Activated CD4-positive, CD25-positive, alpha-beta regulatory T cell treated with anti-CD3 and anti-CD28 coated beads, Interleukin-2, amount 50 U/mL, for 16 hours (primary cell): ENCODE measurements at regions not wholly inside any gene's neighbourhood (a gene's known extent, or its start where the extent isn't known, plus 50 kb on each side); places are given as distances from the start of the nearest gene placed in this dataset.

Source experiments
- DNase-seq: peaks from one replicate; pipeline ENCODE4 v3.0.0-alpha.2; 2020; ENCODE audit warnings: low read depth, low spot score

GRCh38 chr1:199279872-199280645, 641.2 kb downstream of the PTPRC start:
- DNase-seq = no peak

DNA sequence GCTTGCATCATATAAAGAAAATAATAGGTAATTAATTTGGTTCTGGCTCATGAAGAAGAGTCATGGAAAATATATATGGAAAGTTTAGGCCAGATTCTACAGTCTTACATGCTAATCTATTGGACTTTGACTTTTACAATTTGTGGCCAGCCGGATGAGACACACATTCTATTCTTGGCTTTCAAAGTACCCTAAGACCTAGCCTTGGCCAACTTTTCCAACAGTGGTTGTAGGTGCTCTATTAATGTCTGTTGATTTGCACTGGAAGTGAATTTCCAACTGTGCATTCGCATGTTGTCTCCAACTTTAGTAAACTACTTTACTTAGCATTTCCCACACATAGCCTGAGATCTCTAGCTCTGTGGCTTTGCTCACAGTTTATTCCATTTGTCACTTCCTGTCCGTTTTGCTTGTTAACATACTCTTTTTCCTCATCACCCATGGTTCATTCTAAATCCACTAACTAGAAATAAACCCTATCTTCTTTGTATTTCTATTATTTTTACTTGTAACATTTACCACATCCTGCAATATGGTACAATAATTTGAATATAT, 644.0 kb downstream of the PTPRC start:
- no peak for DNase-seq

DNA sequence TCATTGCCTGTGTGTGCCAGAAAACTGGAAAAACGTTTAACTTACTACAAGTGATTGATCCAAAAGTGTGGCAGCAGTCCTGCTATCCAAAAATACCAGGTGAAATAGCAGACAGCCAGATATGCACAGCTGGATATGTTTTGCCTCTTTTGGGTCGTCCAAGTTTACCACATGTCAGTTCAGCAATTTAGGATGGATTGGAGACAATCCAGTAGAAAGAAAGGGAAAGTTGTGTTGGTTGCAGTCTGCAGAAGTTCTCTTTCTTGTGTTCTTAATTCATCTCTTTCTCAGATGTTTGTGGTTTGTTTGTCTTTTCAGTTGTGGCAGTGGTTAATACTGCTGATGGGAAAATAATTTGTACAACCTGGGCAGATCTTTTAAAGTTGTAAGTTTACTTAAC, 645.0 kb downstream of the PTPRC start:
- DNase-seq = no peak

GRCh38 chr1:199287206-199287605, 648.4 kb downstream of the PTPRC start:
- no peak for DNase-seq

DNA sequence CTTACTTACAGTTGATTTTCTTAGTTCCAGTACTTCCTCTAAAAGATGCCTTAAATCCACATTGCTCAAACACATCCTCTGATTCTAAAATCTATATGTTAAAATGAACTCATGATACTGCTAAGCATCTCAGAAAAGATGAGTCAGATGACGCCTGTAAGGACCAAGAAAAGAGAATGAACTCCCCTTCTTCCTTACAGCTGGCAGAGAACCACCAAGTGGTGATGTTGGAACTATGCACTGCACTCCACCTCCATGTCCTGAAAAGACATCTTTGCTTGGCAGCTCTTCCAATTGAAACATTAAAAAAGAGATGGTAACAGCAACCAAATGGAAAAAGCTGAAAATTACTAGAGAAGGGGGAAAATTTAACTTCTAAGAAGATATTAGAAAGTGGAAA, 648.8 kb downstream of the PTPRC start:
- no peak for DNase-seq

DNA sequence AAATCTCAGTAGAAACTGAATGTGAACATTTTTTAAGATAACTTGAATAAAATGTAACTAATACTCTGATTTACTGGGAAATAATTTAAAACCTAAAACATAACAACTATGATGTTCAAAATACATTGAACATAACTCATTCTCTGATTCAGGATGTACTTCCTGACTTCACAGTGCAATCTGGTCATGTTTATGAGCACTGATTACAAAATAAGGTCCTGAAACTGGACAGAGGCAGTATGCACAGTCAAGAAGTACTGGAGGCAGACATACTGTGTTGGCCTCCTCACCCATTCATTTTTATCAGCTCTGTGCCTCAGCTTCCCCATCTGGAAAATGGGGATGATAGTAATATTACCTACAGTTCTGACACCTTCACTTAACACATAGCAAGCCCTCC, 651.3 kb downstream of the PTPRC start:
- DNase-seq = no peak

DNA sequence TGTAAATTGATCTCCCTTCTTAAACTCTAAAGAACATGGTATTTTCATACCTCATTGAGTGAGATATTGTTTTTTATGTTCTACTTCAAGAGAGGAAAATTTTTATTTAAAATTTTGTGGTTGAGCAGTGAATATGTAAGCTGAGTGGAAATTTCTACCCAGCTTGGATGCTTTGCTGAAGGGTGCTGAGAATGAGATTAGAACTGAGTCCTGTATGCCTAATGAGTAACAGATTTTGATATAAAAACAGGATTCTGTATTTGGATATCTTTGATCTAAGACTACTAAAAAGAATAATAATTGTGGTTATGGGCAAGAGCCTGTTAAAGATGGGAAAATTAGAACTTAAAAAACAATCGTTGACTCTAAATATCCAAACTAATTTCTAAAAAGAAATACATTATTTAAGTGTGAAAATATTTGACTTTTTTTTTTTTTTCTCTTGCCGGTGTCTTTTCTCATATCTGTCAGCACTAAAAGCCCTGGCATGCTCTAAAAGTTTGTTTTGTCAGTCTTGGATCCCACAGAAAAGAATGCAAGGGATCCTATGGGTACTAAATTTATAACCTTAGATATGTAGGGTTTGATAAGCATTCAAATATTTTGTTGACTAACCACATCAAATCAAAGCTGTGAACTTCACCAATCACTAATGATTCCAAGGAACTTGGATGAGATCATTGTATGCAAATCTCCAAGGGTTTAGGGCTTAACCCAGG, 652.3 kb downstream of the PTPRC start:
- DNase-seq = no peak

DNA sequence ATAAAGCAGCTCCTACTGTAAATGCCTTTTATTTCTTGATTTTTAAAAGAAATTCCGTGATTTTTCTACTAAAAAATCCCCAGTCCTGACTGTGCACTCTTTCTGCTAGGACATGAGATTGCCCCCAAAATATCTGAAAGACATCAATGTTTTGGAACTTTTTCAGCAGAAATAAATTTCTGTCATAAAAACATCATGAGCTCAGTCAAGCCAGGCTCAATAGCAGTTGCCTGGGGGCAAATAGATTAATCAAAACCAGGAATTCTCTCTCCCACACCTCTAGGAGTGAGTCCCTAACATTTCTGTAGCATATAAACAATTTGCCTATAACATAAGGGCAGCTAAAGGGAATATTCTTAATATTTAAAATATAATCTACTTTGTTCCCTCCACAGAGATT, 654.1 kb downstream of the PTPRC start:
- DNase-seq = no peak

GRCh38 chr1:199295107-199295506, 656.3 kb downstream of the PTPRC start:
- DNase-seq = no peak

- DNase-seq = no peak
These were observed 658.3 kb downstream of the PTPRC start for GRCh38 chr1:199297174-199297573.

GRCh38 chr1:199297887-199298286, 659.0 kb downstream of the PTPRC start:
- no peak for DNase-seq

- DNase-seq = no peak
These were observed 660.0 kb downstream of the PTPRC start for GRCh38 chr1:199298825-199299224.

- DNase-seq = no peak
These were observed 662.8 kb downstream of the PTPRC start for GRCh38 chr1:199301472-199302217.

DNA sequence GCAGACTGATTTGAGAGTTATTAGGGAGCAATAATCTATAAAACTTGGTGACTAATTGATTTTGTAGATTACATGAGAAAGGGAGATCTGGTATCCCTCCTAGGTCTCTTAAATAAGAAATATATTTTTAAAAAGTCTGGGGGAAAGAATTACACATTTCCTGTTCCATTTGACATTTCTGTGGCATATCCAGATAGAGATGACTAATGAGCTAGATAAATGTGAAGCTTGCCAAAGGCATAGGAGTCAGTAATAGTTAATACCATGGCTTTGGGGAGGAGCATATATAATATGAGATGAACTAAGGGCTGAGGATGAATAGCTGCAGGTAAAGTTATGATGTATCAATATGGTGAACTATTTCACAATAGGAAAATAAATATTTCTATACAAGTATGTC, 663.7 kb downstream of the PTPRC start:
- no peak for DNase-seq

DNA sequence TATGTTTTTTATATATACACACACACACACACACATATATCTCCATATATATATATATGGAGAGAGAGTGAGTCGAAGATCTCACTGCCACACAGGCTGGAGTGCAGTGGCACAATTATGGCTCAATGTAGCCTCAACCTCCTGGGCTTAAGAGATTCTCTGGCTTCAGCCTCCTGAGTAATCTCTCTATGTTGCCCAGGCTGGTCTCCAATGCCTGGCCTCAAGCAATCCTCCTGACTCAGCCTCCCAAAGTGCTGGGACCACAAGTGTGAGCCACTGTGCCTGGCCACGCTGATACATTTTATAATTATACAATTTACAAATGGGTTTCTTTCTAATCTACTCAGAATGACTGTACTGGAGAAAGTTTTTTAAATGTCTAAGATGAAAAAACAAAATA, 664.2 kb downstream of the PTPRC start:
- DNase-seq = no peak

DNA sequence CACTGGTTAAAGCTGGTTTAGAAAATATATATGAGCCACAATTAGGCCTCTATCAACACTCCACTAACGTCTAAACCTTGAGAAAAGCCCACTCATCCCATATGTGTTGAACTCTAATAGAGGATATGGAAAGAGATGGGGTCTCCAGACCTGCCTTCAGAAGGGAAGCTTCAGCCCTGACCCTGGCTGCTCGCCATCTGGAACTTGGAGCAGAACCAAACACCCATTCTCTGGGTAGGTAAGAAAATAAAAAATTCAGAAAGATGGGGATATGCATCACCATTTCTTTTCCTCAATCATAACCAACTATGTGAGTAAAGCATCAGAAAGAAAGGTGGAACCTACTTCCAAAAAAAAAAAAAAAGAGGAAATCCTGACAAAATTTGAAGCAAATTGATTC, 666.2 kb downstream of the PTPRC start:
- no peak for DNase-seq

DNA sequence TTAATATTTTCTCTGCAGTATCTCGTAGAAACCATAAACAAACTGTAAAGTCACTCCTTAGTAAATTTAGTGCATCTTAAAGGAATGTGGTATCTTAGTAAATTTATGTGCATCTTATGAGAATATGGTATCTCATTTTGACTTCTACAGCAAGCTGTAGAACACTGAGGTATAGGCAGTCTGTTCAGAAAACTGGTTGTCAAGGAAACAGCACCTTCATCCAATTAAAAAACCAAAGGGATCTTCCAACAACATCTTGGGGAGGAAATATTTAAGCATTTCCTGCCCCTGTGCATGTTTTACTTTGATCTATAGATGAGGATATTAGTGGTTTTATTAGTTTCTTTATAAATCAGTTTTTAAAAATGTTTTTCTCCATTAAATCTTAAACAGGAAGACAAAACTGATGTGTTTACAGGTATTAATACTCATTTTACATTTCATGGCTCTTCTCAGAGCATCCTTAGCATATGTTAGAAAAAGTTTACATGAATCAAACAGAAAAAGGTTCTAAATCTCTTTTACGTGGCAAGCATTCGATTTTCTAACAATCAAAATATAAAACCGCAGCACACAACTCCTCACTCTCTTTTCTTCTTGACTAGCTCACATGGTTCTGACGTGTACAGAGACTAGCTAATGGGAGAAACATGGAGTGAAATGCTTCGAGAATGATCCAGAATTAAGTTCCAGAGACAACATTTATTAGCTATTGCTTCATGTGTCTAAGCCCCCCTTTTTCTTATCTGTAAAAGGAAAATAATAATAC, 668.8 kb downstream of the PTPRC start:
- no peak for DNase-seq

DNA sequence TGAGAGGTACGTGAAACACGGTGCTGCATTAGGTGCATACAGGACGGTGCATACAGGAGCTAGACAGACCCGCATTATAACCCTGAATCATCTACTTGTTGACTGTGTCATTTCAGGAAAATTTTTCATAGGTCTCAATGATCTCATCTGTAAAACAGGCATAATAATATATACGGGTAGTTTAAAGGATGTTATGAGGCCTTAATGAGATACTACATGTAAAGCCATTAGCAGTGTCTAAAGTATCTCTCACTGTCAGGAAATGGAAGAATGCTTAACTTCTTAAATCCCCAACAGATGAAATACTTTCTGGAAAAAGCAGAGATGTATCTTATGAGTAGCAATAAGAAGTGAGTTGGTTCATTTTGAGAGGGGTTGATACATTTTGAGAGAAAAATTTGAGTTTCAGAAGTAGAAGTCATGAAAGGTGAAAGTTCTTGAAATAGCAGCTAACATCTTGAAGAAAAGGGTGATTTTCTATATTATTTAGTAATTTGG, 669.6 kb downstream of the PTPRC start:
- no peak for DNase-seq

GRCh38 chr1:199310708-199311107, 671.9 kb downstream of the PTPRC start:
- DNase-seq = no peak

GRCh38 chr1:199311478-199312262, 672.8 kb downstream of the PTPRC start:
- DNase-seq = no peak

GRCh38 chr1:199312626-199313025, 673.8 kb downstream of the PTPRC start:
- DNase-seq = no peak
